Adrenal gland (tissue), 5 donors: ENCODE measurements at regions not wholly inside any gene's neighbourhood (a gene's known extent, or its start where the extent isn't known, plus 50 kb on each side); places are given as distances from the start of the nearest gene placed in this dataset.

Experiments used
- POLR2A ChIP-seq, 2 donors: fragments of 450-650 bp; IDR thresholded peaks; one replicate each; pipeline ENCODE4 v1.6.1; 2017; ENCODE audit warnings: antibody characterized with exemption in 2 of 2, mild to moderate bottlenecking in 2 of 2, moderate library complexity in 1 of 2
- TF ChIP-seq, protein P1 (sequence below), 6 experiments: fragments of 450-650 bp in 4 of 6; fragments of 200-600 bp in 2 of 6; sonication (generic) in 1 of 6; IDR thresholded peaks; 1 replicate in 5 of 6; 2 replicates in 1 of 6; pipeline versions ENCODE4 v1.5.1 to v1.8.0; 2016 to 2021; ENCODE audit warnings: antibody characterized with exemption in 6 of 6, mild to moderate bottlenecking in 2 of 6, moderate library complexity in 1 of 6
- donor health status: DM: no; HTN: no; CAD: no.

DNA sequence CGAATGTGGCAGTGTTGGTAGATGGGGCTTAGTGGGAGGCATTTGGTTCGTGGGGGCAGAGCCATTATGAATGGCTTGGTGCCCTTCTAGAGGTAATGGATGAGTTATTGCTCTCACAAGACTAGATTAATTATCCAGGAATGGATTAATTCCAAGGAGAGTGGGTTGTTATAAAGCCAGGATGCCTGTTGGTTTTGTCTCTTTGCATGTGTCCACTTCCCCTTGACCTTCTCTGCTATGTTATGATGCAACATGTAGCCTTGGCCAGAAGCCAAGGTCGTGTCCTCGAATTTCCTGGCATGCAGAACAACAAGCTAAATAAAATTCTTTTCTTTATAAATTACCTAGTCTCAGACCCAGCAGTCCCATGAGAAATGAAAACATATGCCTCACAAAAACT is 111.2 kb upstream of the PLS3 start:
- TF ChIP-seq, protein P1, sequence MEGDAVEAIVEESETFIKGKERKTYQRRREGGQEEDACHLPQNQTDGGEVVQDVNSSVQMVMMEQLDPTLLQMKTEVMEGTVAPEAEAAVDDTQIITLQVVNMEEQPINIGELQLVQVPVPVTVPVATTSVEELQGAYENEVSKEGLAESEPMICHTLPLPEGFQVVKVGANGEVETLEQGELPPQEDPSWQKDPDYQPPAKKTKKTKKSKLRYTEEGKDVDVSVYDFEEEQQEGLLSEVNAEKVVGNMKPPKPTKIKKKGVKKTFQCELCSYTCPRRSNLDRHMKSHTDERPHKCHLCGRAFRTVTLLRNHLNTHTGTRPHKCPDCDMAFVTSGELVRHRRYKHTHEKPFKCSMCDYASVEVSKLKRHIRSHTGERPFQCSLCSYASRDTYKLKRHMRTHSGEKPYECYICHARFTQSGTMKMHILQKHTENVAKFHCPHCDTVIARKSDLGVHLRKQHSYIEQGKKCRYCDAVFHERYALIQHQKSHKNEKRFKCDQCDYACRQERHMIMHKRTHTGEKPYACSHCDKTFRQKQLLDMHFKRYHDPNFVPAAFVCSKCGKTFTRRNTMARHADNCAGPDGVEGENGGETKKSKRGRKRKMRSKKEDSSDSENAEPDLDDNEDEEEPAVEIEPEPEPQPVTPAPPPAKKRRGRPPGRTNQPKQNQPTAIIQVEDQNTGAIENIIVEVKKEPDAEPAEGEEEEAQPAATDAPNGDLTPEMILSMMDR (IDR thresholded peaks at IDR 0.05): no peak
- no peak for TF ChIP-seq POLR2A (IDR thresholded peaks at IDR 0.05)
